IPS DF 4.7 (cell line): ENCODE measurements at regions not wholly inside any gene's neighbourhood (a gene's known extent, or its start where the extent isn't known, plus 50 kb on each side); places are given as distances from the start of the nearest gene placed in this dataset.
"Not testable (repeated sequence)": the region's sequence is repeated elsewhere in the genome, so short reads cannot be mapped to it uniquely, and the experiment has no call there.

ENCODE experiments used
- DNase-seq: peaks from one replicate; pipeline ENCODE4 v3.0.0-alpha.2; 2013; ENCODE audit warnings: low spot score; ENCODE audit errors: extremely low read depth

DNA sequence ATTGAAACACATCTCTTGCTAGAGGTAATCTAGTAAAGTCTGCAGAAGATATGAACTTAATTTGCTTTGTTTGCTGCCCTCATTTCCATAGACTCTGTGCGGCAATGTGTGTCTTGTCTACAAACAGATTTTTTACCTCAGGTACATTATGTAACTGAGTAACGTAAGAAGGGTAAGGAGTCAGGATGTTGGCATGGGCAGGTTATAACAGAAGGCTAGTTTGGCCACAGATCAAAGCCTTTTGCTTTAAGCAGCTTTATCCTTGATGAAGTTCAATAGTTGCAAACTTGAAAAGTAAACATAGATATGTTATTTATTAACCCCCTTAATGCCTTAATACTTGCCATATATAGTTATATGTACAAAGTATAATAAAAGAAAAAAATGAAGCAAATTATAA is 391.6 kb upstream of the FKBP1C start:
- no peak for DNase-seq

DNA sequence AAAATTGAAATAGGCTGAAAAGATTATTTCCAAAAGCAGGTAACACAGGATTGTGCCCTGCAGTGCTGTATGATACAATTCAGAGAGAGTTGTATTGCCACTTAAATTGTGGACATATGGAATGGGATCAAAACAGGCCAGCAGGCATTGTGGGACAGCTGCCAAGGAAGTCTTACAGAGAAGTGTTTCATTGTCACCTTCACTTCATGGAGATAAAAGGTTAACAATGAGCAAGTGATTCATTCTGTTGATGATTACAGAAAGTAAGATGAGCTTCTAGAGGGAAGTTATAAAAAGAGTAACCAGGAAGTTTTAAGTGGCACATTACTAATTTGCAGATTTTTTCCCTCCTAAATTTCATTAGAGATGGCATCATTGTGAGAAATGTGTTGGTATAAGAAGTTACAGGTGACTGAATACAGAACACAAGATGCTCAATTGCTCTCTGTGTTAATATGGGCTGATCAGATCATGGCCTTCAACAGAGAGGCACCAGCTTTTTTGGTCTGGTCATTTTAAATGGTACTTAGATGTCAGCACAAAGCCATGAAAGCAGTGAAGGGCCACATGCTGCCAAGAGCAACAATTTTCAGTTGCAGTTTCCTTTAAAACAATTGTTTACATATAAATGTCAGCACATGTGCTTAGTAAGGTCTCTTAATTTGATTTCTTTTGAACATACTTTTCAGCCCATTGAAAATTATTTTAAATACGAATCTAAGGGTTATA is 402.5 kb upstream of the FKBP1C start:
- DNase-seq: no peak

DNA sequence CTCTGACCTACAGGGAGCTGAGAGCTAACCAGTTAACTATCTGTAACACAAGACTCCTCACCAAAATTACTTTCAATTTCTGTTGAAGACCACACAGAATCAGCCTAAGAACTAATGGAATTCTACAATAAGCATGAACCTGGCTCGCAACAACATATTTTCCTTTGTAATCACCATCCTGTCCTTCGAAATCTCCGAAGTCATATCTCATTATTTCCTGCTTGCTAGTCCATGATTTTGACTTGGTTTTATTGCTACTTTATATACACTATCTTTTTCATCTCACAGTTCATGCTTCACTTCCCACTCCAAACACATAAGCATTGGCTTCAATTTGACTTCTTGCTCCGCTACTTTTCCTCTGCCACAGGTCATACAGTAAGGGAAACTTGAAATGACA is 405.8 kb upstream of the FKBP1C start:
- DNase-seq: no peak

DNA sequence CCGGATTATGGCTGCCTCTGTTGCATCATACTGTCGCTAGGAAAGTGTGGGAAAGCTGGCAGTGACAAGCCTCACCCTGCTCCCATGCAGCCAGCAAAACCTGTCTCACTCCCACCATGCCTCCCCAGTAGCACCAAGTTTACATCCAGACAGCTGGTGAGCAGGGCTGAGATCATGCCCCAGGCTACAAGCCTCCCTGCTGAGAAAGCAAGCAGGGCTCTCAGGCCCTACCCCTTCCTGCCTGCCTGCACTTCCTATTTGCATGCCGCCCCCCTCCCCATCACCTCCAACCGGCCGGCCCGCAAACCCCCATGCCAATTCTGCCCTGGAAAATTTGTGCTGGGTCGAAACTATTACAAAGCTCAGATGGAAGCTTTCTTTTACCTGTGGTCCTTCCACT is 408.2 kb upstream of the FKBP1C start:
- DNase-seq: no peak

DNA sequence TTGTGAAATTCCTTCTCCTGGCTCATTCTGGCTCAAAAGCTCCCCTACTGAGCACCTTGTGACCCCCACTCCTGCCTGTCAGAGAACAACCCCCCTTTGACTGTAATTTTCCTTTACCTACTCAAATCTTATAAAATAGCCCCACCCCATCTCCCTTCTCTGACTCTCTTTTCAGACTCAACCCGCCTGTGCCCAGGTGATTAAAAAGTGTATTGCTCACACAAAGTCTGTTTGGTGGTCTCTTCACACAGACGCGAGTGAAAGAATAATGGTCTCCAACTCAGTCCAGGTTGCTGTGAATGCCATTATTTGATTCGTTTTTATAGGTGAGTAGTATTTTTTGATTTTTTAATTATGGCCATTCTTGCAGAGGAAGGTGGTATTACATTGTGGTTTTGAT is 414.1 kb upstream of the FKBP1C start:
- DNase-seq: no peak

DNA sequence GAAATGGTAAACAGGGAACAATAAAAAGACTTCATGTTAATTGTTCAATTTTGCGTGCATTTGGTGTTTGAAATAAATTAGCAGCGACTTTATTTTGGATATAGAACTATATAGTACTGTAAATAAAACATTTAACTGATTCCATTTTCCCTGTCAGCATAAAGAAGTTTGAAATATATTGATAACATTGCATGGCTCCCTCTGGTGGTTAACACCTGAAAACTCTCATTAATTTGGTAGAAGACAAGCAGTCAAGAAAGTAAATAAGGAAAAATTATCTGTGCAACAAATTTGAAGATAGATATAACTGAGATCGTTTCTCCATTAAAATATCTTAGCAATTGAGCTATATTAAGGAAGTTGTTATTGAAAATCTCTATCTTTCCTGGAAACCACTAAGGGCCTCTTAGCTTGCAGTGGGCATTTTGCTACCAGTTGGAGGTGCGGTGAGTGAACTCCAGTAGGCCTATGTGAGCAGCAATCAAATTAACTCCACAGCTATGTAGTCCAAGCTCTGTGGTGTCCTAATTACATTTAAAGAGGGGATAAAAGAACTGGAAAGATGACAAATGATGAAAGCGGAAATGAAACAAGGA is 435.7 kb upstream of the FKBP1C start:
- no peak for DNase-seq

DNA sequence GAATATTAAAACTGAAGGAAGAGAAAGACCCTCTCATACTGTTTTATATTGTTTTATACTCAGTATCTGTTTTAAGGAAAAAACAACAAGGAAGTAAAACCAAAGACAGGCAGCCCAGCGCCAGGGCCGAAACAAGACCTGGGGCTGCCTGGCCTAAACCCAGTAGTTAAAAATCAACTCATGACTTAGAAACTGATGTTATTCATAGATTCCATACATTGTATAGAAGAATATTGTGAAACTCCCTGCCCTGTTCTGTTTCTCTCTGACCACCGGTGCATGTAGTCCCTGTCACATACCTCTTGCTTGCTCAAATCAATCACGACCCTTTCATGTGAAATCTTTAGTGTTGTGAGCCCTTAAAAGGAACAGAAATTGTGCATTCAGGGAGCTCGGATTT is 445.1 kb upstream of the FKBP1C start:
- not testable (repeated sequence) for DNase-seq

DNA sequence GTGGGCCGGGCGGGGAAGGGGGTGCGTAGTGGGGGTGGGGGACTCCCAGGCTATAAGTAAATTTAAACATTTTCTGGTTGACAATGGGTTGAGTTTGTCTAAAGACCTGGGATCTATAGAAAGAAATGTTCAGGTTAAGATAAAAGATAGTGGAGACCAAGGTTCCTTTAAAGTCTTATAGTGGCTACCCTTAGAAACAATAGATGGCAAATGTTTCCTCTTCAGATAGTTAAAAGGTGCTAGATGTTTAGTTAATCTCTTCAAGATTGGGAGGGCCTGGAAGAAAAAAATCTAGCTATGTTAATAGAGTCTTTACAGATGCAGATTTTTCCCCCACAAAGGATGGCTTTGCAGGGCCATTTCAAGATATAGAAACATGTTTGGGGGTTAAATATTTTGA is 446.4 kb upstream of the FKBP1C start:
- no peak for DNase-seq

DNA sequence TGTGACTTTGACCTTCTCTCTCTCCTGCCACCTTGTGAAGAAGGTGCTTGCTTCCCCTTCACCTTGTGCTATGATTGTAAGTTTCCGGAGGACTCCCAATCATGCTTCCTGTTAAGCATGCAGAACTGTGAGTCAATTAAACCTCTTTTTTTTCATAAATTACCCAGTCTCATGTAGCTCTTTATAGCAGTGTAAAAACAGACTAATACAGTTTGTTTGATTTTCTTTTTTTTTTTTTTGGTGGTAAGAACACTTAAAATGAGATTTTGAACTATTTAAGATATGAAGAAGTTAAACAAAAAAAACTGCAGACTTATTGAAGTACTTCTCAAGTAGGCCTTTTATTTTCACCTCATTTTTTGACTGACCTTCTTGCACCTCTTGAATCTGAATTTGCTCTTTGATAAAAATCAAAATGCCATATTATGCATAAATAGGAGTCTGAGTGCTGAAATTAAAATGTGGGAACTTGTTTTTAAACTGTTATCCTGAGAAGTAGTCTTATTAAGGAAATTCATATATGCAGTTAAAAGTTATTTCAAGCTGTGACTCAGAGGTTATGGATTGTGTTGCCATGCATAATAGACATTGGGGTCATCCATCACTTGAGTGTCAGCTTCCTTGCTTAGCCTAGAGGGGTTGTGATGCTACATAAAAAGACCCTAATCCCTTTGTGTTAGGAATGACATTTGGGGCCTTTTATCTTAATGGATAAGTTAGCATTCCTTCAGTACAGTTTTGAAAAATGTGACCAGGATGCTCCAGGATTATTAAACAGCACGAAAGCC is 447.9 kb upstream of the FKBP1C start:
- no peak for DNase-seq

DNA sequence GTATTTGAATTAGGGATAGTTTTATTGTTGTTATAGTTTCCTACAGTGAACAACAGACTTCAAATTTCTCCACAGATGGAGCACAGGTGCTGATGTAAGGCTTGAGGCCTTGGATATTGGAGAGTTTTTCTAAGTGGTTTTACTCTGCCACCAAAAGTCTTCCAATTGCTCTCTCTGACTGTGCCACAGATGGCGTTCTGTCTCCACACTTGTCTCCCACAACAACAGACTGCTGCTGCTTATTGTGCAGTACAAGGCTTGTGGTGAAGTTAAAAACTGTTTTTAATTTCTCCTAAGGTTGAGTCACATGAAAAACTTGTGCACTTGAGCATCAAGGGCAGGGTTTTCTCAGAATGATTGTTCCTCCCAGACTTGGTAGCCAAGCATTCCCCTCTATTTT is 460.9 kb upstream of the KHDRBS2 start:
- DNase-seq: no peak

DNA sequence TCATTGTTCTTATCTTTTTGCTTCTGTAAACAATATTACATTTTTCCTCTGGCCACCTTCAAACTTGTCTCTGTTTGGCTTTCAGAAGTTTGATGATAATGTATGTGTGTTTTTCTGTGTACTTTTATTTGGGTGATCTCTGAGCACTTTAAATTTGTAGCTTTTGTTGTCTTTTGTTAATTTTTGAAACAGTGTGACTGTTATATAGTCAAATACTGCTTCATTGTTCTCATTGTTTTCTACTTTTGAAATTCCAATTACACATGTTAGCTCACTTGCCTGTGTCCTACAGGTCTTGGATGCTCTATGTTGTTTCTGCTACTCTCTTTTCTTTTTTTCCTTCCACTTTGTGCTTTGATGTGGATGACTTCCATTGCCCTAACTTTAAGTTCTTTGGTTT is 460.1 kb upstream of the KHDRBS2 start:
- no peak for DNase-seq

DNA sequence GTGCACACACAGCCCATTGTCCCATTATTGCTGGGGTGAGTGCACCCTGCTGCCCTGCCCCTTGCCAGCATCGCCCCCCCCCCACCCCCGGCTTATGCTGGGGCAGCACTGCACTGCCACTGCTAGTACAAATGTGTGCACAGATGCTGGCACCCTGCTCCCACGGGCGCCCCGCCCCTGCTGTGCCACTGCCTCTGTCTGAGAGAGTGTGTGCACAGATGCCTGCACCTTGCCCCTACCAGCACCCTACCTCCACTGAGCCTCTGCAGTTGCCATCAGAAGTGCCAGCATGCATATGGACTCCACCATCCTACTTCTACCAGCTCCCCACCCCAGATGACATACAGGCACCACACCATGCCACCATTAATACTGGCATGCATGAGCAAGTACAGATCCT is 454.6 kb upstream of the KHDRBS2 start:
- DNase-seq: no peak

DNA sequence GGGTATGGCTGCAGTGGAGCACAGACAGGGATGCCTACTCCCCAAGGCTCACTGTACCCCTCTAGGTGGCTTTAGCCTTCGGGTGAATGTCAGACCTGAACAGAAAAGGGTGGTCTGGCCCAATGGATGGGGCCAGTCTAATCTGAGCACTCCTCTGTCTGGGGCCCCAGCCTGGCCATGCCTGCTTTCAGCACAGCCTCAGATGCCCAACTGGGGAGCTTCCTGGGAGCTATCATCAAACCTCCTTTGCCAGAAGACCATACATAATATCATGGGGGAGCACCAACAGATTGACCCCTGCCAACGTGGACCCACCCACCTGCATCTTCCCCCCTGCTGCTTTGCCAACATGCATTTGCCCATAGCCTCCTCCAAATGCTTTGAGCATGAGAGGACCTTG is 454.1 kb upstream of the KHDRBS2 start:
- DNase-seq: no peak

DNA sequence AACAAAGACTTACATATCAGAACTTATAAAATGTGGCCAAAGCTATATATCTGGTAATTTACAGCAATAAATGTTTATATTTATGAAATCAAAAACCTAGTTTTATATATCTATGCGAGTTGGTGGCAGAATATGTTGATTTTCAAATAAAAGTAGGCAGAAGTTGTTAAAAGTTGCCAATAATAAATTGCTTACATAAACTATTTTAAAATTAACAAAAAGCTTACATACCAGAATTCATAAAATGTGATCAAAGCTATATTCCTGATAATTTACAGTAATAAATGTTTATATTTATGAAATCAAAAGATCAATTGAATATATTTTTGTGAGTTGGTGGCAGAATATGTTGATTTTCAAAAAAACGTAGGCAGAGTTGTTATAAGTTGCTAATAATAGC is 451.8 kb upstream of the KHDRBS2 start:
- no peak for DNase-seq

DNA sequence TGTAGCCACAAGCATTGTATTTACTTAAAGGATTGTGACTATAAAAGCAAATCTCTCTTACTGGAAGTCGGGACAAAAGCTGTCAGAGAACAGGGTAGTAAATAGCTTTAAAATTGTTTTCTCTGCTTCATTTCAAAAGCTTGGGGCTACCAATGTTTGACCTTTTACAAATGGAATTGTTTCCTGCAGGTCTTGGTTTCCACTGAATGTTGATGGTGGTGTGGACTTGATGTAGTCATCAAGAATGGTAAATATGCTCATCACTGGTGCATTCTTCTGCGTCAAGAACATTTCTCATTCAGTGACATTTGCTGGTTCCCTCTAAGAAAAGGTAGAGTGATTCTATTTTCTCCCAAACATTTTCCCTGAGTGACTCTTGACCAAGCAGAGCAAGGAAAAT is 435.4 kb upstream of the KHDRBS2 start:
- no peak for DNase-seq

DNA sequence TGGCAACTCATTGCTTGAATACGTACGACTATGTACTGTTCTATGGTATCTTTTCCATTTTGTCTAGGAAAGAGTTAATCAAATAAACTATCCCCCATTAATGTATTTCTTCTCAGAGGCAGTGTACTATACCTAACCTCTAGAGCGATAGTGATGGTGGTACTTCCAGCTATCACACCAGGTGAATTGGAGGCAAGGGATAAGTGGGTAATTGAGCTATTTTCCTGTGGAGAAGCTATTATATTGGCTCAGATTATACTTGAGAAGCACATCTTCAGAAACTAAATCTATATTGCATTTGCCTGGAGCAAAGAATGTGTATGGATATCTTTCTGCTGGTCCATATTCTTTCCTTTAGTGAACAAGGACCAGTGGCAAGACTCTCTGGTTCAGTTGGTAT is 430.7 kb upstream of the KHDRBS2 start:
- DNase-seq: no peak

DNA sequence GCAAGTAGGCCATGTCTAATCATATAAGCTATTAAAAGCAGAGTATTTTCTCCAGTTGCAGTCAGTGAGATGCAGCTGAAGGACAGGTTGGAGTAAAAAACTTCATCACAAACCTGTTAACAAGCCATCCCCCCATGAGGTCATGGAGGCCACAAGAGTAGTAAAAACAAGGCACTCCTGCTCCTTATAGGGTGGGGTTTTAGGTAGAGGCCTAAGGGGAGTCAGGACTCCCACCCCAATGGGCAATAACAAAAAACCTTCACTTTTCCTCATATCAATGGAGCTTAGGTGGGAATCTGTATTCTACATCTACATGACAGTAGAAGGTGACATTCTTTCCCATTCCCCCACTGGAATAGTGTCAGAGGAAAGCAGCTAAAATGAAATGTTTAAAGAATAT is 428.1 kb upstream of the KHDRBS2 start:
- no peak for DNase-seq

DNA sequence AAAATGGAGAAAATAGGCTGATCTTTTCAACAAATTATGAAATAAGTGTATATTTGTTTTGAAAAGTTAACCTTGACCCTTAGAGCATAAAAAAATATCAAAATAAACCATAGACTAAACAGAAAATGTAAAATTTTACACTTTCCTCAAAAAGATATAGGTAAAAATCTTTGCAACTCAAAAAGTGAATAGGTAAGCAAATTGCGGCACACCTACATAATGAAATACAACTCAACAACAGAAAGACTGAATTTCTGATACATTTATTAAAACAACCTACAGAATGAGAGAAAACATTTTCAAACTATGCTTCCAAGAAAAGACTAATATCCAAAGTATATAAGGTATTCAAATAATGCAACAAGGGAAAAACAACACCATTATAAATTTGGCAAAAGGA is 425.7 kb upstream of the KHDRBS2 start:
- no peak for DNase-seq

DNA sequence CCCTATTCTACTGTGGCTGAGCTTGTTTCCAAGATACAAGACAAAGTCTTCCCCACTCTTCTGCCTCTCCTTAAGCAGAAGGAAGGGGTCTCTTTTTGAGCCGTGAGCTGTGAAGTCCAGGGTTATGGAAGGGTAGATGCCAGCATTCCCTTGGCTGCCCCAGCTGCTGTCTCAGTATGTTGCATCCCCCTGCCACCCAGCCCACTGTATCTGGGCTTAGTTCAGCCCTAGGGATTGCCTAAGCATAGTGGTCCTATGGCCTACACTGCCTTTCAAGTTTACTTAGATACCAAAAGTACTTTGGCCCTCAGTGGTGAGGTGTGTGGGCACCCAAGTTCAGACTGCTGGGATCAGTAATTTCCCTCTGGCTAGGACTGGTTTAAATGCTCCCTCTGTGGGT is 421.9 kb upstream of the KHDRBS2 start:
- no peak for DNase-seq

DNA sequence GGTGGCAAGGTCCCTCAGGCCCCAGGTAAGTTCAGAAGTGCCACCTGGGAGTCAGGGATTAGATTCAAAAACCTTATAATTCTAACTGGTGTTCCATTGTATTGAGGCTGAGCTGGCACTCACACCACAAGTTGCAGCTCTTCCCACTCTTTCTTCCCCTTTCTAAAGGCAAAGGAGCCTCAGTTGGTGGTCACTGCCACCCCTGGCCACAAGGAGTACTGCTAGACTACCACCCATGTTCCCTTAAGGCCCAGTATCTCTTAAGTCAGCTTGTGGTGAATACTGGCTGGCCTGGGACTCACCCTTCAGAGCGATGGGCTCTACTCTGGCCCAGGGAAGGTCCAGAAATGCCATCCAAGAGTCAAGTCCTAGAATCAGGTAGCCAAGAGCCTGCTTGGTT is 421.1 kb upstream of the KHDRBS2 start:
- no peak for DNase-seq

DNA sequence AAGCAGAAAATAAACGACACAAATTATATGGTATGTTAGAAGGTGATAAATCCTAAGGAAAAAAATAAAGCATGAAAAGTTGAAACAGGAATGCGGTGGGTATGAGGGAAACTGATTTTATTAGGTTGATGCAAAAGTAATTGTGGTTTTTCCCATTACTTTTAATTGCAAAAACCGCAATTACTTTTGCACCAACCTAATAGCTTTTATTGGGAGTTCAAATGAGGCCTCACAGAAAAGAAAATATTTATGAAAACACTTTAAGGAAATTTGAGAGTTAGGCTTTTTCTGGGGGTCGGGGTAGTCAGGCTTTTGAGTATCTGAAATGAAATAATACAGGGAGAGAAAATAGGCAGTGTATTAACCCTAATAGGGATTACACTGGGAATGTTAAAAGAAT is 397.0 kb upstream of the KHDRBS2 start:
- no peak for DNase-seq

DNA sequence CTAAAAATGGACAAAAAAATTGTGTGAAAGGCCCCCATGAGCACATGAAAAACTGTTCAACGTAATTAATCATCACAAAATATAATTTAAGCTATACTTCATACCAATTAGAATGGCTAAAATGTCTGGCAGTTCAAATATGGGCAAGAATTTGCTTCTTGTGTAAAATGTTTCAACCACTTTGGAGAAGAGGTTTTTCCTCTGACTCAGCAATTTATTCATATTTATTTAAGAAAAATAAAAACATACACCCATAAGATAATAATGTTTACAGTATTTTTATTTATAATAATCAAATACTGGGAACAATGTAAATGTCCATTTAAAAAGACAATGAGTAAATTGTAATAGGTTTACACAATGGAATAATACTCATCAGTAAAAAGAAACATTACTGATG is 395.1 kb upstream of the KHDRBS2 start:
- no peak for DNase-seq

DNA sequence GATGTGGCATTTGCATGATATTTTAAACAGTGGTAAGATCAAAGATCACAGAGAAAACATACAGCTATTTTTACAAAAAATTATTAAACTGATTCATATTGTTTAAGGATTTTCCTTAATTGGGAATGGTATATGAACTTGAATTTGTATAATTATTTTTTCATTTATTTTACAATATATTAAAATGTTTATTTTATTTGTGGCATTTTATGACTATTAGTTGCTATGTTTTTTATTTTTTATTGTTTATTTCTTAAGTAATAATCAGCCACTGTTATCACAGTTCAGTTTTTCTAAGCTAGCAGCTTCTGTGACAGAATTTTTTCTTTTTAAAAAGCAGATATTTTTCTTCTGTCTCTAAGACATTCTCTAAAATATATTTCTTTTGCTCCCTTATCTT is 387.0 kb upstream of the KHDRBS2 start:
- DNase-seq: no peak
